WTC11 (cell line): ENCODE measurements at regions not wholly inside any gene's neighbourhood (a gene's known extent, or its start where the extent isn't known, plus 50 kb on each side); places are given as distances from the start of the nearest gene placed in this dataset.

Source experiments
- CTCF ChIP-seq: fragments of 200-600 bp; IDR thresholded peaks from 2 replicates; pipeline ENCODE4 v1.8.0; 2022; ENCODE audit warnings: antibody characterized with exemption
- ESRRA ChIP-seq: sonication (generic); formaldehyde crosslinking; IDR thresholded peaks from 2 replicates; pipeline ENCODE4 v1.8.1; 2022; ENCODE audit warnings: mild to moderate bottlenecking, missing genetic modification reagents, borderline replicate concordance
- GRHL2 ChIP-seq: fragments of 250-450 bp; sonication (Bioruptor Pico); IDR thresholded peaks from 2 replicates; pipeline ENCODE4 v1.8.0; 2022; ENCODE audit warnings: mild to moderate bottlenecking, moderate library complexity; ENCODE audit not compliant: insufficient replicate concordance, severe bottlenecking
- JUN ChIP-seq: sonication (generic); formaldehyde crosslinking; IDR thresholded peaks from 2 replicates; pipeline ENCODE4 v1.8.0; 2023; ENCODE audit warnings: mild to moderate bottlenecking, missing genetic modification reagents
- MLX ChIP-seq: sonication (generic); formaldehyde crosslinking; IDR thresholded peaks from 2 replicates; pipeline ENCODE4 v1.8.1; 2023; ENCODE audit warnings: mild to moderate bottlenecking, missing genetic modification reagents, moderate library complexity
- TF ChIP-seq, protein P1 (sequence below): sonication (generic); formaldehyde crosslinking; IDR thresholded peaks from 2 replicates; pipeline ENCODE4 v1.8.0; 2022; ENCODE audit warnings: mild to moderate bottlenecking, missing genetic modification reagents
- TF ChIP-seq, protein P2 (sequence below): fragments of 250-450 bp; sonication (Bioruptor Pico); IDR thresholded peaks from 2 replicates; pipeline ENCODE4 v1.8.0; 2021; ENCODE audit warnings: mild to moderate bottlenecking

GRCh38 chr3:102163039-102163817 lies 271.6 kb upstream of the ZPLD1 start:
- no peak for TF ChIP-seq CTCF
- TF ChIP-seq GRHL2 (CRISPR knock-in tag), result no peak
- TF ChIP-seq MLX (CRISPR knock-in tag), result no peak
- TF ChIP-seq ESRRA, result no peak
- TF ChIP-seq, protein P1, sequence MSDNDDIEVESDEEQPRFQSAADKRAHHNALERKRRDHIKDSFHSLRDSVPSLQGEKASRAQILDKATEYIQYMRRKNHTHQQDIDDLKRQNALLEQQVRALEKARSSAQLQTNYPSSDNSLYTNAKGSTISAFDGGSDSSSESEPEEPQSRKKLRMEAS, result no peak
- TF ChIP-seq, protein P2, sequence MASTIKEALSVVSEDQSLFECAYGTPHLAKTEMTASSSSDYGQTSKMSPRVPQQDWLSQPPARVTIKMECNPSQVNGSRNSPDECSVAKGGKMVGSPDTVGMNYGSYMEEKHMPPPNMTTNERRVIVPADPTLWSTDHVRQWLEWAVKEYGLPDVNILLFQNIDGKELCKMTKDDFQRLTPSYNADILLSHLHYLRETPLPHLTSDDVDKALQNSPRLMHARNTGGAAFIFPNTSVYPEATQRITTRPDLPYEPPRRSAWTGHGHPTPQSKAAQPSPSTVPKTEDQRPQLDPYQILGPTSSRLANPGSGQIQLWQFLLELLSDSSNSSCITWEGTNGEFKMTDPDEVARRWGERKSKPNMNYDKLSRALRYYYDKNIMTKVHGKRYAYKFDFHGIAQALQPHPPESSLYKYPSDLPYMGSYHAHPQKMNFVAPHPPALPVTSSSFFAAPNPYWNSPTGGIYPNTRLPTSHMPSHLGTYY, result no peak
- TF ChIP-seq JUN (CRISPR knock-in tag), result no peak
